ENCODE measurements at regions not wholly inside any gene's neighbourhood (a gene's known extent, or its start where the extent isn't known, plus 50 kb on each side); places are given as distances from the start of the nearest gene placed in this dataset.

- TF ChIP-seq MXI1 (IDR thresholded peaks at IDR 0.05; ENCODE audit: borderline replicate concordance, low read depth, low read length) = no peak
Observed at GRCh38 chr3:139119331-139120025, 74.8 kb upstream of the PRR23C start (continued).

DNA sequence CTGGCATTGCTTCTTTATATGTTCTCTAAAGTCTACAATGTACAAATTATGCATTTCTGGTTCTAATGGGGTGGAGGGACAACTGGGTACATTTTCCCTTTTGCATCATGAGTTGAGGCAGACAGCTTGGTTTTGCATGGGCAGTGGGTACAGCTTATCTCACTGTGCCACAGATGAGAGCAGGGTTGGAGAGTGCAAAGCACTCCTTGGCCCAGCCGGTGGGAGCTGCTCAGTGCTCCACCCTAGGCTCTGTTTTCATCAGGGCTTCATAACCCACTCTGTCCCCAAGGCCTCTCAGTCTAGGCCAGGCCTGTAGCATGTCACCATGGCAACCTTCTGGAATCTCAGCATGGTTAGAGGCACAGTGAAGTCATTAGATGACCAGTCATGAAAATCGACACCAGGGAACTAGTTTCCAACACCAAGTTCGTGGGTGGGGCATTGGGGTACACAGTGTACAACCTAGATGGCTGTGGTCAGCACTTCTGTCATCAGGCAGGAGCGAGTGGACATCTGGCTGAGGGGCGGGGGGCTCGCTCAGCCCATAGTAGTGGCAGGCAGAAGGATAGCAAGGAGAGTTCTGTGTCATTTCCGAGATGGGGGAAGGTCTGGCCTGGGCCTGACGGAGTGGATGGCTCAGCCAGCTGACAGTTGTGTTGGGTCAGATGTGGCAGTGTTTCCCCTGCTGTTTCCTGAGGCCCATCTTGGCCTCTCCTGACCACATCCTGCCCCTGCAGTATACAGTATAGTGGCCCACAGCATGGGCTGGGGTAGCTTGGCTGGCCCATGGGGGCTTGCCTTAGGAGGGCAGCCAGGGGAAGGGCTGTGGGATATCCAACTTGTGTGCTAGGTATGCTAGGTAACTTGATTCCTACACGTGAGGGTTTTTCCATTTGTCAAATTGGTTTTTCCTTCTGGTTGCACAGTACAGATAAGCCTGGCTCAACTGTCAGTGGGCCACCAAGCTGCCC is 75.7 kb upstream of the PRR23C start:
- Histone ChIP-seq H4K5ac (ENCODE audit: low read depth, low read length) (peak overlapping the region; percentile 6; the same call in 1 of the 2 replicates), H3K4me2 (ENCODE audit: low read depth, low read length) (no peak overlapping the region), H3K4me1 (ENCODE audit: control insufficient read depth, insufficient read depth, low read length) (peaks cover 31% of the 10 kb centered on the region), H2BK15ac (ENCODE audit: low read depth, low read length) (peak overlapping the region; percentile 69; the same call in 1 of the 3 replicates), H3K14ac (replicated peaks; ENCODE audit: low read depth, low read length) (peak overlapping the region; percentile 46; the same call in 1 of the 2 replicates), H3K23ac (ENCODE audit: low read depth, low read length) (no peak overlapping the region), H3K27me3 (ENCODE audit: control insufficient read depth, insufficient read depth, low read length) (no peaks in the 10 kb centered on the region; the same call in 1 of the 2 replicates), H3K9me1 (ENCODE audit: insufficient read depth, low read length) (peaks cover 47% of the 10 kb centered on the region), H2AK5ac (ENCODE audit: low read depth, low read length) (peak overlapping the region; percentile 48; the same call in 1 of the 2 replicates), H3K36me3 (ENCODE audit: control insufficient read depth, insufficient read depth, low read length) (no peaks in the 10 kb centered on the region), H2BK5ac (ENCODE audit: low read depth, low read length, poor library complexity, severe bottlenecking) (peak overlapping the region; percentile 42), H2BK120ac (ENCODE audit: low read depth, low read length) (peak overlapping the region; percentile 75), H3K4me3 (ENCODE audit: insufficient read depth, low read depth, low read length) (no peak overlapping the region), H3K79me1 (ENCODE audit: low read depth in 1 of 2, low read length in 2 of 2) (no peaks in the 10 kb centered on the region), H3K56ac (ENCODE audit: extremely low read depth, insufficient read depth, low read length) (no peak overlapping the region), H3K27ac (ENCODE audit: insufficient read depth, low read length) (no peak overlapping the region), H4K91ac (ENCODE audit: insufficient read depth, low read depth, low read length) (peak overlapping the region; percentile 64), H3K18ac (ENCODE audit: low read depth, low read length) (peak overlapping the region; percentile 3; the same call in 1 of the 2 replicates), H4K20me1 (ENCODE audit: insufficient read depth, low read length) (no peaks in the 10 kb centered on the region), H3K9ac (ENCODE audit: low read depth, low read length) (no peak overlapping the region), H3K9me3 (ENCODE audit: control insufficient read depth, insufficient read depth, low read length) (no peaks in the 10 kb centered on the region), H2AK9ac (replicated peaks; ENCODE audit: low read depth, low read length, poor library complexity) (peak overlapping the region; percentile 38), H2AFZ (replicated peaks; ENCODE audit: low read length, poor library complexity) (peak overlapping the region; percentile 87), H3K4ac (ENCODE audit: low read depth, low read length) (peak overlapping the region; percentile 78), H4K8ac (ENCODE audit: low read depth in 2 of 2, low read length in 2 of 2) (peak overlapping the region in 1 of 2 experiments; percentile 67; a peak in 2 of 4 replicates), H2BK20ac (ENCODE audit: low read depth, low read length) (peak overlapping the region; percentile 43)
- peak; percentile 58 for ATAC-seq (ENCODE audit: low read depth)
- no TSS peak for BruUV-seq (replicated peaks)
- ChIA-PET POLR2A (ENCODE audit: unreplicated experiment) (no interaction called here), CTCF (interaction anchor here (2.7 kb wide), 1 partner anchor 8 kb away, joined by 11 read pairs; no protein-coding TSS in a partner anchor)
- 0% methylated on average over 1 of the region's 9 CpGs; no CpG with 5 or more reads in 1 of the 2 experiments for WGBS, 2 experiments (ENCODE audit: extremely low coverage in 2 of 2, insufficient read length in 1 of 2)
- intact Hi-C loops (cut with micrococcal nuclease) = no loop called here
- dilution Hi-C loops (cut with HindIII; ENCODE audit: low sequenced_read_pairs, unreplicated experiment) = no loop called here
- DNase-seq = peak; percentile 87
- TF ChIP-seq MAFK (IDR thresholded peaks at IDR 0.05; ENCODE audit: low read depth, low read length) (peak; percentile 47), RCOR1 (IDR thresholded peaks at IDR 0.05; ENCODE audit: insufficient replicate concordance, low read length) (no peak), MAZ (IDR thresholded peaks at IDR 0.05; ENCODE audit: borderline replicate concordance, low read depth, low read length) (no peak)
- in situ Hi-C loops (cut with MboI; ENCODE audit: low sequenced_read_pairs) = loop anchor here (10.0 kb wide), 1 partner anchor 194 kb away; no protein-coding TSS in a partner anchor

All from IMR-90 (cell line).